Left lobe of liver (tissue), 2 donors: ENCODE measurements at regions not wholly inside any gene's neighbourhood (a gene's known extent, or its start where the extent isn't known, plus 50 kb on each side); places are given as distances from the start of the nearest gene placed in this dataset.
"Not testable (repeated sequence)": the region's sequence is repeated elsewhere in the genome, so short reads cannot be mapped to it uniquely, and the experiment has no call there.

Experiments
- ATAC-seq: fragments of 200-7000 bp; cut with Tn5 transposase; one replicate; pipeline ENCODE4 v1.9.1; 2020; ENCODE audit warnings: mild to moderate bottlenecking, moderate library complexity
- DNase-seq: peaks from one replicate; pipeline ENCODE4 v3.0.0-alpha.2; 2020; ENCODE audit warnings: low spot score
- donor health status: DM: no; HTN: no; CAD: no; lungs with moderate emphysema.
- donor health status: DM: no; HTN: yes; CAD: no.

GRCh38 chr6:71832110-71832764 is 54.1 kb upstream of the RIMS1 start:
- not testable (repeated sequence) for DNase-seq, ATAC-seq
